HG03520 (cell line): ENCODE measurements at regions not wholly inside any gene's neighbourhood (a gene's known extent, or its start where the extent isn't known, plus 50 kb on each side); places are given as distances from the start of the nearest gene placed in this dataset.
"Not testable (repeated sequence)": the region's sequence is repeated elsewhere in the genome, so short reads cannot be mapped to it uniquely, and the experiment has no call there.

Experiments used
- ATAC-seq: cut with Tn5 transposase; IDR thresholded peaks from one replicate; pipeline ENCODE4 v1.9.1; 2021; ENCODE audit warnings: mild to moderate bottlenecking, moderate library complexity; ENCODE audit not compliant: unreplicated experiment

DNA sequence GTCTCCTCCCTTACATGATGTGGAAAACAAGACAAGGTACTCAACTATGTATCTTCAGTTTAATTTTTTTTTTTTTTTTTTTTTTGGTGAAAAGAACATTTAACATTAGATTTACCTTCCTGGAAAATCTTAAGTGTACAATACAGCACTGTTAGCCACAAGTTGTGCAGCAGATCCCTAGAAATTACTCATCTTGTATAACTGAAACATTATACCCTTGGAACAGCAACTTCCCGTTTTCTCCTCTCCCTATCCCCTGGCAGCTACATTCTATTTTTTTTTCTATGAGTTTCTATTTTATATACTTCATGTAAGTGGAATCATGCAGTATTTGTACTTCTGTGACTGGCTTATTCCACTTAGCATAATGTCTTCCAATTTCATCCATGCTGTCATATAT is 421.9 kb upstream of the FTMT start:
- no peak for ATAC-seq

DNA sequence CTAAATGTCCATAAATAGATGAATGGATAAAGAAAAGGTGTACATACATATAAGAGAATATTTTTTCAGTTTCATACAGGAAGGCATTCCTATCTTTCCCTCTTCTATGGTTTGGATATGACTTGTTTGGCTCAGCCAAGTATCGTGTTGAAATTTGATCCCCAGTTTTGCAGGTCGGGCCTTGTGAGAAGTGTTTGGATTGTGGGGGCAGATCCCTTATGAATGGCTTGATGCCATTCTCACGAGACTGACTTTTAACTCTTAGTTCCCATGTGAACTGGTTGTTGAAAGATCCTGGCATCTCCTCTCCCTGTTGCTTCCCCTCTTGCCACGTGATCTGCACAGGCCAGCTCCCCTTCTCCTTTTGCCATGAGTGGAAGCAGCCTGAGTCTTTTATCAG is 421.1 kb upstream of the FTMT start:
- no peak for ATAC-seq

DNA sequence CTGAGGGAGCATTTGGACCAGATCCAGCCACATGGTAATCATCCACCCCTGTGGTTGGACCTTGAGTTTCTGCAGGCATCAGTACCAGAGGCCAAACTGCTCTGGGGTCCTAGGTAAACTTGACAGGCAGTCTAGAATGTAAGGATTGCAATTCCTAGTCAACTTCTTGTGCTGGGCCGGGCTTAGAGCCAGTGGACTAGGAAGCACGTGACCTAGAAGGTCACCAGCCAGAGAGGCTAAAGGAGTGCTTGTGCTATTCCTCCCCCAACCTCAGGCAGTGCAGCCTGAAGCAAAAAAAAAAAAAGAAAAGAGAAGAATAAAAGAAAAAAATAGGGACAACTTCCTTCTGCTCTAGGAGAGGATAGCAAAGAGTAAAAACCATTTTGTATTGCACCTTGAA is 406.2 kb upstream of the FTMT start:
- ATAC-seq: no peak

DNA sequence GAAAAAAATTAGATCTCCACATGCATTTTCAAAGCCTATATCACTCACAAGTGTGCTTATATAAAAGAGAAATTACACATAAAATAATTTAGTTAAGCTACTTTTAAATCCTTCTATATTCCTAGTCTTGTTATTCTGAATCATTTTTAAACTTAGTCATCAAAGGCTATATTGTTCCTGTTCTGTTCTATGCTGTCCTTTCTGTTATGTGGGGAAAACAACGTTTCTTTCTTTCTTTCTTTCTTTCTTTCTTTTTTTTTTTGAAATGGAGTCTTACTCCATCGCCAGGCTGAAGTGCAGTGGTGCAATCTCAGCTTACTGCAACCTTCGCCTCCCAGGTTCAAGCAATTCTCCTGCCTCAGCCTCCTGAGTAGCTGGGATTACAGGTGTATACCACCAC is 389.2 kb upstream of the FTMT start:
- ATAC-seq: no peak

DNA sequence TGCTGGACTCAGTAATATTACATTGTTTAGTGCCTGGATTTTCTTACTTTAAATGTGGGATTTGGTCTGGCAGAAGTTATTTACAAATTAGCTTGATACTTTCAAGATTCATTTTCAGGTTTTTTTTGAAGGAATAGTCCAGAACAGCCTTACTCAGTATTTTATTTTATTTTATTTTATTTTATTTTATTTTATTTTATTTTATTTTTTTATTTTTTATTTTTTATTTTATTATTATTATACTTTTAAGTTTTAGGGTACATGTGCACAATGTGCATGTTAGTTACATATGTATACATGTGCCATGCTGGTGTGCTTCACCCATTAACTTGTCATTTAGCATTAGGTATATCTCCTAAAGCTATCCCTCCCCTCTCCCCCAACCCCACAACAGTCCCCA is 380.5 kb upstream of the FTMT start:
- ATAC-seq: not testable (repeated sequence)

DNA sequence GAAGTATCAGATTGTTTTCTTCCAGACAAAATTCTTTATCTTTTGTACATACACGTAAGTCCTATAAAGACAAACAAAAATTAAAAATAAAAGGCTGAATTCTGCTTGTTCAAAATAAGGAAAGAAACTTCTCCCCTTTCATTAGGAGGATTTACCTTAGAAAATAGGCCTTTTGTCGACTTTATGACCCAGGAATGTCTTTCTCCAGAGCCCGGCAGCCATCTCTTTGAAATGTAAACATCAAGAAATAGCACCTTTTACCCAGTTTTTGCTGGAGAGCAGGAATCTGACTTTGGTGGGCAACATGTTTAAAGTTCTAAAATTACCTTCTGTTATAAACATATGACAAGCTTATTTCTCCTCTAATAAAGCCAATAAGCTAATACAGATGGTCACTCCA is 373.0 kb upstream of the FTMT start:
- no peak for ATAC-seq

DNA sequence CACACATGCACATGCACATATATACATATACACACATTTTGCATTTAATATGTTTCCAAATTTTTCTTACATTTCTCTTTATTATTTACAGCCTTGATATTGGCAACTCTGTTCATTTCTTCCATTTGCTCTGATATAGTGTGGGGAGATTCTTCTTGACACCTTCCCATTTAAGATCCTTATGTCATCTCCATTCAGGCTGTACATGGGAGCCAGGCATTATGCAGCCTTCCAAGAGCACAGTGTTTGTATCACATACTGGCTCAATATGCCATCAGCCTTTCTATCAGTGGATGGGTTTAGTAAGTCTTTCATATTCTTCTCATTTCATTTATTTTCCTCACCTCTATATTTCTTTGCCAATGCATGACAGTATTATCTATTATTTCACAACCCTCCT is 372.3 kb upstream of the FTMT start:
- ATAC-seq: no peak

DNA sequence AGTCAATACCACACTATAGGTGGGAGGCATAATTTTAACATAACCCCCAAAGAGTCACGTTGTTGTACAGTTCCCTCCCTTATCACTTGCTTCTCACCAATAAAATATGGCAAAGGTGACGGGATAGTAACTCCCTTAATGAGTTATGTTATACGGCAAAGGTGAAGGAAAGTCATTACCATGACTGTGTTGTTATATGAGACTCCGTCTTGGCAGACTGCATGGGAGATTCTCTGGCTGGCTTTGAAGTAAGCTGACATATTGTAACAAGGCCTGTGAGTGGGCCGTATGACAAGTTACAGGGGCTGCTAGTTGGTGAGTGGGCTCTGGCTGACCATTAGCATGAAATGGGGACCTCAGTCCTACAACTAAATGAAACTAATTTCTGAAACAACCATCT is 366.4 kb upstream of the FTMT start:
- ATAC-seq: no peak

DNA sequence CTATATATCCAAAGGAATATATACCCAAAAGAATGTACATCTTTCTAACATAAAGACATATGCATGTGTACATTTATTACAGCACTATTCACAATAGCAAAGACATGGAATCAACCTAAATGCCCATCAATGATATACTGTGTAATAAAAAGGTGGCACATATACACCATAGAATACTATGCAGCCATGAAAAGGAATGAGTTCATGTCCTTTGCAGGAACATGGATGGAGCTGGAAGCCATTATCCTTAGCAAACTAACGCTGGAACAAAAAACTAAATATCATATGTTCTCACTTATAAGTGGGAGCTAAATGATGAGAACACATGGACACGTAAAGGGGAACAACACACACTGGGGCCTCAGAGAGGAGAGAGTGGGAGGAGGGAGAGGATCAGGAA is 365.7 kb upstream of the FTMT start:
- ATAC-seq: not testable (repeated sequence)

DNA sequence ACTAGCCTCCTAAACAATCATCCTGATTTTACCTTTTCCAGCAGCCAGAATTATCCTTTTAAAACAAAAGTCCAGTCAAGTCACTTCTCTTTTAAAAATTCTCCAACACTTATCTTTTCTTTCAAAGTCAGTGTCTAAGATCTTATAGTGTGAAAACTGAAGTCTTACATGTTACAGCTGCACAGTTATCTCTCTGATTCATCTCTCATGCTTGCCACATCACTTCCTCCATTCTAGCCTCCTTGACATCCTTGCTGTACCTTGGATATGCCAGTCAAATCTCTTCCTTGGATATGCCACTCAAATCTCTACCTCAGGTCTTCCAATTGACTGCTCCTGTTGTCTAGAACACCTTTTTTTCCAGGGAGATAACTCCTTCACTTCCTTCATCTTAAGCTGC is 361.7 kb upstream of the FTMT start:
- ATAC-seq: no peak

DNA sequence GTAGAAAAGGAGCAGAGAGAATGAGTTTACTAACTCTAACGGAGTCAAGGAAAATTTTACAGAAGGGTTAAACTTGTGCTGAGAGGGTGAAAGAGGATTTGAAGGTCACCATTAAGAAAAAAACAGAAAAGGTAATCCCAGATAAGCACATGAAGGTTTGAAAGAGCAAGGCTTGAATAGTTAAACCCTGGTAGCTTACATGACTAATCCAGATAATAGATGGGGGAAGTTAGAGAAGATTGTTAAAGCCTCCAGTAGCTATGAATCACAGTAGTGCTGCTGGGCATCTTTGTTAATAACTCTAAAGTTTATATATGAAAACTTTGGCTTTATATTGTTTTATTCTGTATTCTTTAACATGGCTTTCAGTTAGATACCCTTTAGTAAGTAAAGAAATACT is 354.5 kb upstream of the FTMT start:
- no peak for ATAC-seq

DNA sequence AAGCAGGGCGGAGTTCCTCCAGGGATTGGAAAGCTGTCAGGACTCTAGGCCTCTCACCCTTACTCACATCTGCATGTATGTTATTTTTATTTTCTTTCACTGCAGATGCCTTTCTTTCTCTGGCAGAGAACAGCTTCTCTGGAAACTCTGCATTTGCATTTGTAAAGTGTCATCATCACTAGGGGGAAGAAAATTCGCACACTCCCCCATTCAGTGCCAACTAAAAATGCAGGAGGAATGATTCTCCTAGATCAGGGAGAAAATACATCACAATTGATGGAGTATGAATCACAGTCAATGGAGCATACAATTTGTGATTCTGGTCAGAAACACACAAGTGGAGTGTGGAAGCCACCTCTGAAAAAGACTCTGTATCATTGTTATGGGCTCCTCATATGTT is 351.4 kb upstream of the FTMT start:
- ATAC-seq: no peak

DNA sequence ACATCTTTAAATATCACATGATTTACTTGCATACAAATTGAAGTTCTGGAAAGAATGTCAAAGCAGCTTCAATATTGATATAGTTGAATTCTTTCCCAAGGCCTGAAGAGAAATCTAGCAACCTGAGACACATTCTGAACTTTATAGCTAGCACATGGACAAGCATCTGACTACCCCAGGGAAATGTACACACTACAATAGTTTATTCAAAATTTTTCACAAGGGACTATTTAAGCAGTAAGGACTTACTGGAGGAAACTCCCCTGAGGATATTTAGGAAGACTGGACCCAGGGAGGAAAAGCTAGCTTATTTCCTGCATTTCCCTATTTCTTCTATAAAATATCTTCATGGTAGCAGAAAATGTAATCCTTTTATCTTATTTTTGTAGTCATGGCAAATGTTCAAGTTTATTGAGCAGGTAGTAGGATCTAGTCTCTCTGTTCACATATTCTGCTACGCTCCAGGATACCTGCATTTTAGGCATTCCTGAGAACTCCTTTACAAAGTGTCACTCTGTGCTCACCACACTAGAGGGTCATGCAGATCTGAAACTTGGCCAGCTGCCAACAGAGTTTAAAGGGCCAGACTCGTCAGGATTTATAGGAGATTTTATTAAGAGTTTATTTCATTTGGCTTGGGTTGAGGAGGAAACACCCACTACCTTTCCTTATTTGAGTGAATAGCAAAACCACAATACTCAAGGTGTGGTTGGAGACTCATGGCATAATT is 348.4 kb upstream of the FTMT start:
- no peak for ATAC-seq

DNA sequence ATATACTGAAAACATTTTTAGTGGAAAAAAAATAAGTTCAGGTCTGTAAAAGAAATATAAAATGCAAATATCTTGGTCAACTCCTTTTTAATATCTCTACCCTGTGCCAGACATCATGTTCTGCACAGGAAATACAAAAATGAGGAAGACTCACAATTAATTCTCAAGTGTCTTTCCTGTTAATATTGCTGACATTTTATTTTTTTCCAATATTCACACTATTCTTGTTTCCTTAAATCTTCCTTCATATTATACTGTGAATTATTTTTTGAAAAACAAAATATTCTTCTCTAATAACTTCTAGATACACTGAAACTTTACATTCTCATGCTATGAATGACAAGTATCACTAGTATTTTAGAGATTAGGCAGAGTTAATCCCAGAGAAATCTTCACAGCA is 334.7 kb upstream of the FTMT start:
- ATAC-seq: no peak

DNA sequence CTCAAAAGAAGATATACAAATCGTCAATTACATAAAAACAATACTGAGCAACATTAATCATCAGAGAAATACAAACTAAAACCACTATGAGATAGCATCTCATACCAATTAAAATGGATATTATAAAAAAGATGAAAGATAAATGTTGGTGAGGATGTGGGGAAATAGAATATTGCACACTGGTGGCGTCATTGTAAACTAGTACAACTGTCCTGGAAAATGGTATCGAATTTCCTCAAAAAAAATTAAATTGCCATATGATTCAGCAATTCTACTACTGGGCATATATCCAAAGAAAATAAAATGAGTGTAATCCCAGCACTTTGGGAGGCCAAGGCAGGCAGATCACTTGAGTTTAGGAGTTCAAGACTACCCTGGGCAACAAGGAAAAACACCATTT is 326.0 kb upstream of the FTMT start:
- no peak for ATAC-seq

DNA sequence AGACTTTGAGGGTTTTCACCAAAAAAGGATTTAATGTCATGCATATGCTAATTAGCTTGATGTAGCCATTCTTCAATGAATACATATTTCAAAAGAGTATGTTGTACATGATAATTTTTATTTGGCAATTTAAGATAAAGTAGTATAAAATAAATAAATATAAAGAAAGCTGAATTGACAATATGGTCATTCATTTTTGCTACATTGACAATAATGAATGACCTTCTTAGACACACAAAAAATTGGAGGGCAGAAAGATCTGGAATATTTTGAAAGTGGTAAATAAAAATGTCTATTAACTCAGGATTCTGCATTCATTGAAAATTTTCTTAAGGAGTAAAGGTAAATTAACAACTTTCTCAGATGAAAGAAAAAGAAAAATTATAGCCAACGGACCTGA is 324.8 kb upstream of the FTMT start:
- no peak for ATAC-seq

DNA sequence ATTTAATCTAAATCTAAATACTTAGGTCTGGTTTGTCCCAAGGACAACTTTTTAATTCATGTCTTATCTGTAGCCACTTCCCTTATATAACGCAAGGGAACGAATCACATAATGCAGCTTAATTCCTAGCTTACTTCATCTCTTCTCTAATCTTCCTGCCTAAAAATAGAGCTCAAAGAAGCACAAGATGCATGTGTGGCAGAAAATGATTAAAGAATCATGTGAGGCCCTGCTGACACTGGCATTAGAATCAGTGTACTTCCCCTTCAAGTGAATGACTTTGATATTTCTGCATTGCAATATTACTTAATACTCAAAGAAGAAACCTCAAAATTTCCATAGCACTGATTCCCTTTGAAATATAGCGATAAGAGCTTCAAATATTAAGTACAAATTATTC is 317.9 kb upstream of the FTMT start:
- no peak for ATAC-seq

DNA sequence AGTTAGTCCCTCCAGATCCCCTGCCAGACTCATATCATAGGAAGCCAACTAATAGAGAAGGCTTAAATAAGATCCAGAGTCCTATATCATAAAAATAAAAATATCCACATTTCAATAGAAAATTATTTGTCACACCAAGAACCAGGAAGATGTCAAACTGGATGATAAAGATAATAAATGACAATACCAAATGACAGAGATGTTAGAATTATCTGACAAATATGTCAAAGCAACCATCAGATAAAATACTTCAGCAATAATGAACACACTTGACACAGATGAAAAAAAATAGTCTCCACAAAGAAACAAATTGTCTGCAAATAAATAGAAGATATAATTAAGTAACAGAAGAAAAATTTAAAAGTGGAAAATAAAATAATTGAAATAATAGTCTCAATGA is 300.7 kb upstream of the FTMT start:
- no peak for ATAC-seq

DNA sequence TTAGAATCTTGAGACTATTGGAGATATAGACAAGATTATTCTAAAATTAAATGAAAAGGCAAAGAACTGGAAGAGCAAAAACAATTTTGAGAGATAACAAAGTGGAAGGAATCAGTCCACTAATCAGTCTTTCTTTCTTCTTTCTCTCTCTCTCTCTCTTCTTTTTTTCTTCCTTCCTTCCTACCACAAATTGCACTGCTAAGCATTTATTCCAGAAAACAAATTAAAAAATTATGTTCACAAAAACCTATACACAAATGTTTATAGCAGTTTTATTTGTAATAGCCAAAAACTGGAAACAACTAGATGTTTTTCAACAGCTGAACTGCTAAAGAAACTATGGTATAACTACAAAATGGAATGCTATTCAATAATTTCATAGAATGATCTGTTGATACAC is 291.9 kb upstream of the FTMT start:
- ATAC-seq: no peak

DNA sequence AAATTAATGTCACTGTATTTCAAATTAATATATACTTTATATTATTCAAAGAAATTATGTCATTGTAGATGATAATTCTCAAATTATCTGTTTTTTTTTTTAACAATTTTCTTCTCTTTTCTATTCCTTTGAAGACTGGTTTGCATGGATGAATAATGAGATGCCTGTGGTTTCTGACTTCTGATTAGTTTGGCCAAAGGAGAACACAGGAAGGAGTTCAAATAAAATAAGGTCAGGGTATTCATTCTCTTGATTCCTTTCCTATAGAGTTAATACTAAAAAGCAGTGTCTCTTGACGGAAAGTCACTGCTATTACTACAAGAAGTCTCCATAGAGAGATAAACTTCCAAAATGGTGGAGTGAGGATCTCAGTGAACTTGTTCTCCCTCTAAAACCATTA is 279.6 kb upstream of the FTMT start:
- no peak for ATAC-seq

DNA sequence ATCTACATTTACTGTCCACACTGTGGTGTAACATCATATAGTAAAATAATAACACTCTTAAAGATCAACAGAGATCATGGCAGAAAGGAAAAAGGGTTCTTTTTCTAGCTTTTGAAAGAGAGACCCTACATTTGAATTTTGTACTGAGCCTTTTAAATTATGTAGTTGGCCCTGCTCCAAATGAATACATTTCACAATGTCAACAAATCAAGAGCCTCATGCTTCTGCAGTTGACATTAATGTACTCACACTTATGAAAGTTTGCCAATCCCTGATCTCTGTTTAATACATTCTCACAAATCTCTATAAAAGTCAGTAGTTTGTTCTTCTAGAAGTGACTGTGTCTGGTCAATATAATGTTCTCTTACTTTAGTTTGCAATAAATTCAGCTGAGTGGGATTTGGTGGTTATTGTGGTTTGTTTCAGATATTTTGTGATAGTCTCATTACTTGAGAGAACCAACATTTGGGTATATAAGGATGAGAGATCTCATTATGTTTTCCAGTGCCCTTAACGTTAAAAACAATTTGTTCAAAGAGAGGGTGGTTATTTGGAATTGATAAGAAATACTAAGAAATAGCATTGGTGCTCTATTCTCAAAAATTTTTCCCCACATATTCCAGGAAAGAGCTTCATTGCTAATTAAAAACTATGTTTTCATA is 277.8 kb upstream of the FTMT start:
- no peak for ATAC-seq

DNA sequence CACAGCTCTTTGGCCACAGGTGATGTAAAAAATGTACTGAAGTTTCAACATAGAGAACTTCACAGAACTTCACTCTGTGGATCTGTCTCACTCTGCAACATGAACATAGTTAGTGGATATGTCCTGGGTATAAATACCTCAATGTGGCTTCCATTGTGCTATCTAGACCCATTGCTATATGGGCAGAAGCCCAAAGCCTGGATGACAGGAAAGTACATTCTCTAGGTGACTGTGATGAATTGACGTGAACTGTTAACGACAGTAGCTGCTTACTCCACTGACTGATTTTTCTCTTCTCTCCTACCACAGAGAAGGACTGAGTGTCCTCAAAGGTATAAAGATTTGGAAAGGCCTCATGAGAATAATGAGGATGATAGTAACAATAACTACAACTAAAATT is 270.1 kb upstream of the FTMT start:
- ATAC-seq: no peak

DNA sequence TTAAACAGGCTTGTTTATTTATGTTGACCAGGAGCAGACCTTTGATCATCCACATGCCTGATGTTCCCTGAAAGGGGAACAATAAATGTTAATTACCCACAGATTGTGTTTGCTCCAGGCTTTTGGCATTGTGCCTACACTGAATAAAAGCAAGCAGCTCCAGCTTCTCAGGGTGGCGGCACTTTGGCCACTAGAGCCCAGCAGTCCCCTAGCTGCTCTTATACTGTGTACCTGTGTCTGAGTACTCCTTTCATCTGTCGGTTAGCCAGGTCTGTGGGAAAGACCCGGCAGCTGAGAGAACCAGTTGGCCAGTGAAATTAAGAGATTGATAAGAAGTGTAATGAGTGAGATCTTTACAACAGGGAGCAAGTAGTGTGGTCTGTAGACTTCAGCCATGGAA is 254.8 kb upstream of the FTMT start:
- ATAC-seq: no peak
